ENCODE measurements at regions not wholly inside any gene's neighbourhood (a gene's known extent, or its start where the extent isn't known, plus 50 kb on each side); places are given as distances from the start of the nearest gene placed in this dataset.

- ChIA-PET RAD21 (ENCODE audit: unreplicated experiment) (no interaction called here), POLR2A (no interaction called here), CTCF (no interaction called here), SMC1A (ENCODE audit: uncharacterized antibody, unreplicated experiment) (interaction anchor here (1.6 kb wide), 1 partner anchor 8 kb away, joined by 3 read pairs; no protein-coding TSS in a partner anchor)
- no peak overlapping the region for H3K9ac ChIP-seq (ENCODE audit: control insufficient read depth, insufficient read depth, low read length)
- H4K20me1 ChIP-seq (ENCODE audit: control insufficient read depth, insufficient read depth), result no peaks in the 10 kb centered on the region
- ATAC-seq (no peak), DNase-seq (ENCODE audit: low read depth, low spot score) (no peak), FAIRE-seq (no peak)
- no peak overlapping the region for H2AFZ ChIP-seq (ENCODE audit: control insufficient read depth, low read depth, low read length)
- in situ Hi-C loops (cut with MboI), result no loop called here
- no peaks in the 10 kb centered on the region for H3K9me3 ChIP-seq (replicated peaks; ENCODE audit: control insufficient read depth, insufficient read depth, low read length)
- H3K4me2 ChIP-seq (ENCODE audit: control insufficient read depth, insufficient read depth), result no peak overlapping the region
- H3K36me3 ChIP-seq (ENCODE audit: control insufficient read depth in 2 of 2, insufficient read depth in 2 of 2, low read length in 1 of 2), result no peaks in the 10 kb centered on the region
- H3K27me3 ChIP-seq (replicated peaks in 1 of 2; ENCODE audit: control insufficient read depth in 2 of 2, insufficient read depth in 2 of 2, low read length in 1 of 2), result no peaks in the 10 kb centered on the region
- no peaks in the 10 kb centered on the region for H3K79me2 ChIP-seq (ENCODE audit: control insufficient read depth, insufficient read depth, low read length)
- BruUV-seq (replicated peaks), result no TSS peak
- H3K27ac ChIP-seq (ENCODE audit: control insufficient read depth, insufficient read depth), result no peak overlapping the region
- intact Hi-C loops (cut with micrococcal nuclease; ENCODE audit: unreplicated experiment), result no loop called here
- WGBS (ENCODE audit: insufficient coverage, insufficient replicate concordance, low lambda C conversion rate, missing lambda C conversion rate), result 0% methylated on average over 3 of the region's 3 CpGs
- no peak overlapping the region for H3K4me3 ChIP-seq
- H3K4me1 ChIP-seq (ENCODE audit: control insufficient read depth, insufficient read depth, low read length), result no peaks in the 10 kb centered on the region
- TF ChIP-seq NFYB (IDR thresholded peaks at IDR 0.05; ENCODE audit: insufficient read depth, low read depth, low read length), result no peak
- TF ChIP-seq CEBPZ (IDR thresholded peaks at IDR 0.05; ENCODE audit: low read depth, low read length), result no peak
- no peak for TF ChIP-seq KLF5 (IDR thresholded peaks at IDR 0.05; ENCODE audit: partially characterized antibody)
- TF ChIP-seq NBN (IDR thresholded peaks at IDR 0.05), result no peak
- no peak for TF ChIP-seq JUND (IDR thresholded peaks at IDR 0.05; ENCODE audit: low read depth, low read length)
- no peak for TF ChIP-seq CBX3 (IDR thresholded peaks at IDR 0.05; ENCODE audit: borderline replicate concordance, low read depth)
- TF ChIP-seq E2F4 (IDR thresholded peaks at IDR 0.05; ENCODE audit: low read depth, low read length), result no peak
- no peak for TF ChIP-seq PBX3 (IDR thresholded peaks at IDR 0.05; ENCODE audit: insufficient replicate concordance, low read depth, low read length)
- no peak for TF ChIP-seq USF1 (IDR thresholded peaks at IDR 0.05; ENCODE audit: borderline replicate concordance, extremely low read length, insufficient read depth, low read depth, low read length)
- no peak for TF ChIP-seq IRF5 (IDR thresholded peaks at IDR 0.05; ENCODE audit: borderline replicate concordance)
- TF ChIP-seq ATF3 (IDR thresholded peaks at IDR 0.05; ENCODE audit: borderline replicate concordance, extremely low read depth, low read depth, low read length), result no peak
- TF ChIP-seq ZNF207 (IDR thresholded peaks at IDR 0.05; ENCODE audit: borderline replicate concordance), result no peak
- no peak for TF ChIP-seq POU2F2 (IDR thresholded peaks at IDR 0.05; ENCODE audit: borderline replicate concordance, low read depth, low read length)
- no peak for TF ChIP-seq PAX5 (IDR thresholded peaks at IDR 0.05; ENCODE audit: borderline replicate concordance, low read depth, low read length)
These were observed 65.2 kb upstream of the ST6GALNAC5 start for GRCh38 chr1:76802094-76802493.

Data from GM12878 (cell line).